NCI-H2227 (cell line): ENCODE measurements at regions not wholly inside any gene's neighbourhood (a gene's known extent, or its start where the extent isn't known, plus 50 kb on each side); places are given as distances from the start of the nearest gene placed in this dataset.

Experiments
- DNase-seq: peaks from one replicate; lab custom pipeline; 2025; ENCODE audit not compliant: unreplicated experiment; lab: John Stamatoyannopoulos, UW

DNA sequence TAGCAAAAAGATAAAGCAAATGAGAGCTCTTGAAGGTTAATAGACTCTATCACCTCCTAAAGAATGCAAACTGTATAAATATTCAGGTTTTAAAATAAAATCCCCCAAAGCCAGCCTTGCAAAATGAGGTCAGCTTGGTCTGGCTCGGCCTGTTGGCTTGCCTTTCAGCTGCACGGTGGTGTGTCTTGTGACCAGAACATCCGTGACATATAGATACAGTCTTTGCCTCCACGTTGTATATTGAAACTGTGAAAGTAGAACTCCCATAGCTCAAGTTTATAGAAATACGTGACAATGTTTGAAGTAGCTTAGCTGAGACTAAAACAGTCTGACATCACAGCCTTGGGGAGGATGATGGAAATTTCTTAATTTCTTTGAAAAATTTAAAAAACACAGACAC lies 236.6 kb upstream of the MYOCD start:
- DNase-seq: no peak

DNA sequence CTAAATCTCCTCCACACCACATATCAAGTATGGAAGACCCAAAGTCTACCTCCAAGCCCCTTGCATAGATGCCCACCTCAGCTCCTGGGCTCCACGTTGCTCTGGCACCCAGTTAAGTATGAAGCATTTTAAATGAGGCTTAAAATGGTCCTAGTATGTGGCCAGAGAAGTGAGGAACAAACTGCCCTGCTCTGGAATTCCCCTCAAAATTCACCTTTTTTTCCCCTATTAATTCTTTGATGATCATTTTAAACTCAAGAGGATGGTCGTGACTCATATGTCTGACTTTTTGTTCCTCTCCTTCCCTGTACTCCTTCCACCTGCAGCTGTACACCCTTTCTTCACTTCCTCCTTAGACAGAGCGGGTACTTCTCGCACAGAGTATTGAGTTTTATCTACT lies 234.5 kb upstream of the MYOCD start:
- DNase-seq: no peak

DNA sequence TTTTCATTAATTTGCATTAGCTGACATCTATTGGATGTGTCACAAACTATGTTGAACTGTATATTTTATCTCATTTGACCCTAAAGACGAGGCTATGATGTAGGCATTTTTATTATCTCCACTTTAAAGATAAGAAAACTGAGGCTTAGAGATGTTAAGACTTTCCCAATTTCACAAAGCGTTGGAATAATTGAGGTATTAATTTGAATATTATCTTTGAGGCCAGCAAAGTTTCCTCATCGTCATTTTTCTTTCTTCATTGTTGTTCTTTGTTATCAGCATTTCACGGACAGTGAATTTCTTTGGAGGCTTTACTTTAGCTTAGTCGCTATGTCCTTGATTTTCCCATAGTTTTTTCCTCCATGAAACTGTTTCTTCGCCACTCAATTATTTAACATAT lies 227.5 kb upstream of the MYOCD start:
- DNase-seq: no peak

DNA sequence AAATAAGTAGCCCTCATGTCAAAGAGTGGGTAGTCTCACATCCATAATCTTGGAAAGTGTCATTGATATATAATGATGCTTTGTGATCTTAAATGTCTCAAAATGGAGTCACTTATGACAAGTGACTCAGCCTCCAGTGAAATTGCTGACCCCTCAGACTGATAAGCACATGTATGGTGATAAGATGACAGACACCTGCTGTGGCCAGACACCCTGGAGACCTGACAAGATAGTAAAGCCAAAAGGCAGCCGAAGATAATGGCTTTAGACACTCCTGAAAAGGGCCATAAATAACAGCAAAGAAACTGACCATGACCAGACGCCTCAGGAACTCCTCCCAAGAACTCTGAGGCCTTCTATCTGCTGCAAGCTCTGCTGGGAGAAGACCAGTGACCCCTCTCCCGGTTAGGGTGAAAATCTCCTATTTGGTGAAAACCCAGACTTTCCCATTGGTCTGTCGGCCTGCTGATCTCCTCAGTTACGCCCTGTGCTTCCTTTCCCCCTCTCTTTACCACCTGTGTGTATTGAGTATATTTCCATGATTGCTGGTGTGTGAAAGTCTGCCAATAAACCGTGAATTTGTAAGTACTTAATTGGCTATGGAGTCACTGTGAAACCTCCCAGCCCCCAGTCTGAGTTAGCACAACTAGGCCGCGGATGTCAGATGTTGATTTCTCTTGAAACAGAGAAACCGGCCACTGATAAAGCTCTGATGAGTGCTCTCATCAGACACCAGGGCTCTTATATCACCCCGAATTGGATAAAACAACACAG lies 226.7 kb upstream of the MYOCD start:
- no peak for DNase-seq

- no peak for DNase-seq
Measured at GRCh38 chr17:12445331-12445730, 220.4 kb upstream of the MYOCD start.

DNA sequence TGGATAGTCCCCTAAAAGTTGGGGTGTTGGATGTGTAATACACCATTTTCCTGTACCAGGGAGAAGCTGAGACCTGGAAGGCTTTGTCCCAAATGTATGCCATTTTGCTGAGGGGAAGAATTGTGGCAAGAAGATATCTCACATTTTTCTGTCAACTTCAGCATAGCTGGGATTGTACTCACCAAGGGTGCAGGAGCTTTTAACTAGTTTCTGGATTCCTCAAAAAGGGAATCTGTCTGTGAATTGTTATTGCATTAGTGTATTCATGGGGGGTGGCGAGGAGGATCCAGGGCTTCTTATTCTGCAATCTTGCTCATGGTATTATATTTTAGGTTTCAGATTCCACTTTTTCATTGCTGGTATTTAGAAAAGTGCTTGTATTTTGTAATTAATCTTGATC lies 208.2 kb upstream of the MYOCD start:
- DNase-seq: no peak

- DNase-seq: no peak
Measured at GRCh38 chr17:12459736-12460135, 206.0 kb upstream of the MYOCD start.

- no peak for DNase-seq
Measured at GRCh38 chr17:12463102-12463501, 202.6 kb upstream of the MYOCD start.

DNA sequence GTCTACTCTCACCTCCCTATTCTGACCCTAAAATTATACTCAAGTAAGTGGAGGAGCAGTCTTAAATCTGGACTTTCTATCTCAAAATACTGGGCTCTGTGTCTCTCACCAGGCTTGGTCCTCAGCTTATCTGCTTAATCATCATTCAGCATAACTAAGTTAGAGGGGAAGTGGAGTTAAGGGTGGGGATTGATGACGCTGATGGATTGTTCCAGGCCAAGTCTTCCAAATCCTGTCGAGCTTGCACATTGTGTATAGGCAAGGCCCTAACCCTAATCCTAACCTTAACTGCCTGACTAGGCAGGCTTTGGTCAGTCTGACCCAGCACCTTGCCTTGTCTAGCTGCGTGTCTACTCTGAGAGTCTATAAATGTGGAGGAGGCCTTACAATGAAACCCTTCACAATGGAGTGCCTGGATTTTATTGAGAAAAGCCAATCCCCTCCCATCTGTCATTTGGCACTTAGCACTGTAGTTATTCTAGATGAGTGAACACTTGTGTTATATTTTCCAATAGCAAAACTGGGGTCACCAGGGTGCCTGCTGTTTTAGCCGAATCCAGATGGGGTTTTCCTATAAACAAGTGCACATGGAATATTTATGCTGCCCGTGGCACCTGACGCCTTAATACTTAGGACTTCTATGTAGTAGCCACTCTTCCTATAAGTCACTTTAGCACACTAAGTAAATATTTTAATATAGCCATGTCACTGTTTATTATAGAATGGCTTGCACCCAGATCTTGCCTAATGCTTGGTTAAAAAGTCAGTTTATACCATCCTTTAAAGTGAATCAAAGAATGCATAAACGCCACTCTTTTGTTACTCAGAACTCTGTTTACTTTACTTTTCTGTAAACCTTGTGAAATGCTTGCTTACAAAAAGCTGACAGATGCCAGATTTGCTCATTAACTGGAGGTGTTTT lies 193.2 kb upstream of the MYOCD start:
- no peak for DNase-seq

DNA sequence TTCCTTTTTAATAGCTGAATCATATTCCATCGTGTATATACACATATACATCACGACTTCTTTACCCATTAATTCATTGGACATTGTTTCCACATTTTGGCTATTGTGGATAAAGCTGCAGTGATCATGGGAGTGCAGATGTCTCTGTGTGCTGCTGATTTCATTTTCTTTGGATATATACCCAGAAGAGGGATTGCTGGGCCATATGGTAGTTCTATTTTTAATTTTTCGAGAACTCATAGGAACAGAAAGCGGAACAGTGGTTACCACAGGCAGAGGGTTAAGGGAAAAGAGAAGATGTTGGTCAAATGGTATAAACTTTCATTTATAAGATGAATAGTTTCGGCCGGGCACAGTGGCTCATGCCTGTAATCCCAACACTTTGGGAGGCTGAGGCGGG lies 187.4 kb upstream of the MYOCD start:
- DNase-seq: no peak

GRCh38 chr17:12485361-12485906 lies 180.3 kb upstream of the MYOCD start:
- no peak for DNase-seq

- no peak for DNase-seq
Measured at GRCh38 chr17:12489325-12489724, 176.4 kb upstream of the MYOCD start.

- DNase-seq: no peak
Measured at GRCh38 chr17:12492450-12492849, 173.2 kb upstream of the MYOCD start.

GRCh38 chr17:12505866-12506265 lies 159.8 kb upstream of the MYOCD start:
- DNase-seq: no peak

GRCh38 chr17:12507026-12507595 lies 158.6 kb upstream of the MYOCD start:
- no peak for DNase-seq

GRCh38 chr17:12509801-12510200 lies 155.9 kb upstream of the MYOCD start:
- DNase-seq: no peak

- no peak for DNase-seq
Measured at GRCh38 chr17:12510535-12510934, 155.2 kb upstream of the MYOCD start.

GRCh38 chr17:12512694-12513355 lies 152.9 kb upstream of the MYOCD start:
- DNase-seq: no peak

DNA sequence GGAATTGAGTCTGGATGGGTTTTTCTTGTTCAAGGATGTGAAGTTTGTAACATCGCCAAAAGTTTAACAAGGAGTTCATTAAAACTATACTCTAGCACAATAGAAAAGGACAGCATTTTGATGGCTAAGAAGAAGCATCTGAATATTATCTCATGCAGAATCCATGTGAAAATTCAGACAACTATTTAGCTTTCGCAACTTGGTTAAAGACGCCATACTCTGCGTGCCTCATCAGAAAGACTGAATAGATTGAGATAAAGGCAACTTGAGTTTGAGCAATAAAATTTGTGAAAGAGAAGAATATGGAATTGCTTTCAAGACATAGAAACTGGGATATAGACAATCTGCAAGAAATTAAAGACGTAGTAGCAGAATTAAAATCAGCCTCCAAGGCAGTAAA lies 151.1 kb upstream of the MYOCD start:
- no peak for DNase-seq

- DNase-seq: no peak
Measured at GRCh38 chr17:12519956-12520594, 145.6 kb upstream of the MYOCD start.

DNA sequence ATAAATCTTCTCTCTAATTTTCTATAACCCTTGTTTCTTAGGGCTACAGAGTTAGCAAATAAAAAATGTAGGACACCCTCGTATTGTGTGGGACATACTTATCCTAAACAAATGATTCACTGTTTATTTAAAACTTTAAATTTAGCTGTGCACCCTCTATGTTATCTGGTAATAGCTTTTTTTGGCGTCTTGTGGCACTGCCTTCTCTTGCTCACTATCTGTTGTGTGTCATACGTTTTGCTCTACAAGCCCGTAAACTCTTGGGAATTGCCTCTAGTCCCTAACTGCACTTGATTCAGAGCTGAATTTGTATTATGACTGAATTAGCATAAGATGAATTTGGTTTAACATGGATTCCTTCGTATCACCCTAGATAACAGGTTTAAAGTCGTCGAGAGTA lies 144.3 kb upstream of the MYOCD start:
- no peak for DNase-seq
